GM12892 (cell line): ENCODE measurements at regions not wholly inside any gene's neighbourhood (a gene's known extent, or its start where the extent isn't known, plus 50 kb on each side); places are given as distances from the start of the nearest gene placed in this dataset.

Experiments
- POLR2A ChIP-seq: IDR thresholded peaks from 2 replicates; pipeline ENCODE4 v1.6.1; 2011; ENCODE audit warnings: low read depth, low read length, control low read depth
- POLR2AphosphoS5 ChIP-seq: IDR thresholded peaks from 2 replicates; pipeline ENCODE4 v1.6.1; 2011; ENCODE audit warnings: low read depth, low read length, control low read depth

DNA sequence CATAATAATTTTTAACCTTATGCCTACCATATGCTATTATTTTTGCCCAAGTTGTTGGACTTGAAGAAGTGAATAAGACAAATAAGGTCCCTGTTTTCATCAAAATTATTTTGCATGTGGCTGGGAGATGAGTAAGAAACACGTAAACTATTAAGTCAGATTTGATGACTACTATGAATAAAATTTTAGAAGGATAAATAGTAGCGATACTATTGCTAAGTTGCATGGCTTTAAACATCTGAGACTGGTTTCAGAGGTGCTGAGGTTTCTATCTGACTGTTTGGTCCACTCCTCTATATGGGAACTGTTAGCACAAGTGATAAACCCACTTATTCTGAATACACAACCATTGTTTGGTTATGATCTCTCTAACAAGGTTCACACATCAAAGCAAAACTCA is 674.3 kb upstream of the MDGA2 start:
- TF ChIP-seq POLR2AphosphoS5 = no peak
- TF ChIP-seq POLR2A = no peak
